ENCODE measurements at regions not wholly inside any gene's neighbourhood (a gene's known extent, or its start where the extent isn't known, plus 50 kb on each side); places are given as distances from the start of the nearest gene placed in this dataset.

DNA sequence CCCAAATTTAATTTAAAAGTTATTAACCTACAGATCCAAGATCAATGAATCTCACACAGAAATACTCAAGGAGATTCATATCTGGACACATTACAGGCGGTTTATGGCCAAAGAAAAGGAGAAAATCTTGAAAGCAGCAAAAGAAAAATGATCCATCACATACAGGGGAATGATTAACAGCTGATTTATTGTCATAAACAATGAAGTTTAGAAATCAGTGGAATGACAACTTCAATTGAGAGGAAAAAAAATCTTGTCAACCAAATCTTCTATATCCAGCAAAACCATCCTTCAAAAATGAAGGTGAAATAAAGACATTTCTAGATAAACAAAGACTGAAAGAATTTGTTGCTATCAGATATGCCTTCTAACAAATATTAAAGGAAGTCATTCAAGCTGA lies 156.2 kb upstream of the SEMA6D start (continued):
- TF ChIP-seq, protein P1, sequence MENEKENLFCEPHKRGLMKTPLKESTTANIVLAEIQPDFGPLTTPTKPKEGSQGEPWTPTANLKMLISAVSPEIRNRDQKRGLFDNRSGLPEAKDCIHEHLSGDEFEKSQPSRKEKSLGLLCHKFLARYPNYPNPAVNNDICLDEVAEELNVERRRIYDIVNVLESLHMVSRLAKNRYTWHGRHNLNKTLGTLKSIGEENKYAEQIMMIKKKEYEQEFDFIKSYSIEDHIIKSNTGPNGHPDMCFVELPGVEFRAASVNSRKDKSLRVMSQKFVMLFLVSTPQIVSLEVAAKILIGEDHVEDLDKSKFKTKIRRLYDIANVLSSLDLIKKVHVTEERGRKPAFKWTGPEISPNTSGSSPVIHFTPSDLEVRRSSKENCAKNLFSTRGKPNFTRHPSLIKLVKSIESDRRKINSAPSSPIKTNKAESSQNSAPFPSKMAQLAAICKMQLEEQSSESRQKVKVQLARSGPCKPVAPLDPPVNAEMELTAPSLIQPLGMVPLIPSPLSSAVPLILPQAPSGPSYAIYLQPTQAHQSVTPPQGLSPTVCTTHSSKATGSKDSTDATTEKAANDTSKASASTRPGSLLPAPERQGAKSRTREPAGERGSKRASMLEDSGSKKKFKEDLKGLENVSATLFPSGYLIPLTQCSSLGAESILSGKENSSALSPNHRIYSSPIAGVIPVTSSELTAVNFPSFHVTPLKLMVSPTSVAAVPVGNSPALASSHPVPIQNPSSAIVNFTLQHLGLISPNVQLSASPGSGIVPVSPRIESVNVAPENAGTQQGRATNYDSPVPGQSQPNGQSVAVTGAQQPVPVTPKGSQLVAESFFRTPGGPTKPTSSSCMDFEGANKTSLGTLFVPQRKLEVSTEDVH (IDR thresholded peaks at IDR 0.05; ENCODE audit: low read depth, partially characterized antibody) = no peak
- no peak for TF ChIP-seq ZNF217 (IDR thresholded peaks at IDR 0.05)
- no peak for TF ChIP-seq ZNF207 (IDR thresholded peaks at IDR 0.05; ENCODE audit: borderline replicate concordance)
- TF ChIP-seq ZNF622 (IDR thresholded peaks at IDR 0.05) = no peak
- TF ChIP-seq, protein P2, sequence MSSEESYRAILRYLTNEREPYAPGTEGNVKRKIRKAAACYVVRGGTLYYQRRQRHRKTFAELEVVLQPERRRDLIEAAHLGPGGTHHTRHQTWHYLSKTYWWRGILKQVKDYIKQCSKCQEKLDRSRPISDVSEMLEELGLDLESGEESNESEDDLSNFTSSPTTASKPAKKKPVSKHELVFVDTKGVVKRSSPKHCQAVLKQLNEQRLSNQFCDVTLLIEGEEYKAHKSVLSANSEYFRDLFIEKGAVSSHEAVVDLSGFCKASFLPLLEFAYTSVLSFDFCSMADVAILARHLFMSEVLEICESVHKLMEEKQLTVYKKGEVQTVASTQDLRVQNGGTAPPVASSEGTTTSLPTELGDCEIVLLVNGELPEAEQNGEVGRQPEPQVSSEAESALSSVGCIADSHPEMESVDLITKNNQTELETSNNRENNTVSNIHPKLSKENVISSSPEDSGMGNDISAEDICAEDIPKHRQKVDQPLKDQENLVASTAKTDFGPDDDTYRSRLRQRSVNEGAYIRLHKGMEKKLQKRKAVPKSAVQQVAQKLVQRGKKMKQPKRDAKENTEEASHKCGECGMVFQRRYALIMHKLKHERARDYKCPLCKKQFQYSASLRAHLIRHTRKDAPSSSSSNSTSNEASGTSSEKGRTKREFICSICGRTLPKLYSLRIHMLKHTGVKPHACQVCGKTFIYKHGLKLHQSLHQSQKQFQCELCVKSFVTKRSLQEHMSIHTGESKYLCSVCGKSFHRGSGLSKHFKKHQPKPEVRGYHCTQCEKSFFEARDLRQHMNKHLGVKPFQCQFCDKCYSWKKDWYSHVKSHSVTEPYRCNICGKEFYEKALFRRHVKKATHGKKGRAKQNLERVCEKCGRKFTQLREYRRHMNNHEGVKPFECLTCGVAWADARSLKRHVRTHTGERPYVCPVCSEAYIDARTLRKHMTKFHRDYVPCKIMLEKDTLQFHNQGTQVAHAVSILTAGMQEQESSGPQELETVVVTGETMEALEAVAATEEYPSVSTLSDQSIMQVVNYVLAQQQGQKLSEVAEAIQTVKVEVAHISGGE (CRISPR knock-in tag; IDR thresholded peaks at IDR 0.05) = no peak
- no peak for TF ChIP-seq YY1 (IDR thresholded peaks at IDR 0.05; ENCODE audit: low read depth, low read length)
- TF ChIP-seq CBX5 (IDR thresholded peaks at IDR 0.05; ENCODE audit: low read depth) = no peak

DNA sequence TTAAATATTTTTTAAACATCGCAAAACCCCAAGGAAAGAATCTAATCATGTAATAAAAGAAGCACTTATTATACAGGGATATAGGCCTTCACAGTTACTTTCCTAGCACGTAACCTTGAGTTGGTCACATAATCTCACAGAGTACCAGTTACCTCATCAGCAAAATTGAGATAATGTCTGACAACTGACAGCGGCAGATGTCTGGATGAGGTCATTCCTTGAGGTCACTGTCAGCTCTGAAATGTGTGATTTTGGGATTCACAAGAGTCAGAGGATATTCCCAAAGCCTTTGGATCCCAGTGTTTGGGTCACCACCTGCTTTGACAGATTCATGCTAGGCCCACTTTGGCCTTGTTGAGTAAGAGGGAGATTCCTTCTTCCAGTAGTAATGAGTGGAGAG lies 151.4 kb upstream of the SEMA6D start:
- H3K27me3 ChIP-seq (replicated peaks in 1 of 2; ENCODE audit: control insufficient read depth in 2 of 2, insufficient read depth in 2 of 2, low read length in 1 of 2) = no peaks in the 10 kb centered on the region
- WGBS (ENCODE audit: insufficient coverage, insufficient replicate concordance, low lambda C conversion rate, missing lambda C conversion rate) = 52% methylated on average over 3 of the region's 3 CpGs
- ATAC-seq = no peak
- no peaks in the 10 kb centered on the region for H4K20me1 ChIP-seq (ENCODE audit: control insufficient read depth, insufficient read depth)
- no peak overlapping the region for H3K4me2 ChIP-seq (ENCODE audit: control insufficient read depth, insufficient read depth)
- no peaks in the 10 kb centered on the region for H3K79me2 ChIP-seq (ENCODE audit: control insufficient read depth, insufficient read depth, low read length)
- TF ChIP-seq SIX5 (IDR thresholded peaks at IDR 0.05; ENCODE audit: low read depth, low read length, severe bottlenecking) (no peak), JUNB (IDR thresholded peaks at IDR 0.05) (no peak)
- TF ChIP-seq, protein P3, sequence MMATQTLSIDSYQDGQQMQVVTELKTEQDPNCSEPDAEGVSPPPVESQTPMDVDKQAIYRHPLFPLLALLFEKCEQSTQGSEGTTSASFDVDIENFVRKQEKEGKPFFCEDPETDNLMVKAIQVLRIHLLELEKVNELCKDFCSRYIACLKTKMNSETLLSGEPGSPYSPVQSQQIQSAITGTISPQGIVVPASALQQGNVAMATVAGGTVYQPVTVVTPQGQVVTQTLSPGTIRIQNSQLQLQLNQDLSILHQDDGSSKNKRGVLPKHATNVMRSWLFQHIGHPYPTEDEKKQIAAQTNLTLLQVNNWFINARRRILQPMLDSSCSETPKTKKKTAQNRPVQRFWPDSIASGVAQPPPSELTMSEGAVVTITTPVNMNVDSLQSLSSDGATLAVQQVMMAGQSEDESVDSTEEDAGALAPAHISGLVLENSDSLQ (IDR thresholded peaks at IDR 0.05) = no peak
- ChIA-PET SMC1A (ENCODE audit: uncharacterized antibody, unreplicated experiment) (no interaction called here), POLR2A (no interaction called here), CTCF (no interaction called here), RAD21 (ENCODE audit: unreplicated experiment) (no interaction called here)
- intact Hi-C loops (cut with micrococcal nuclease; ENCODE audit: unreplicated experiment) = no loop called here
- BruUV-seq (replicated peaks) = no TSS peak
- no peak for DNase-seq (ENCODE audit: low read depth, low spot score)
- no peaks in the 10 kb centered on the region for H3K4me1 ChIP-seq (ENCODE audit: control insufficient read depth, insufficient read depth, low read length)
- no peak overlapping the region for H3K9ac ChIP-seq (ENCODE audit: control insufficient read depth, insufficient read depth, low read length)
- no peak overlapping the region for H2AFZ ChIP-seq (ENCODE audit: control insufficient read depth, low read depth, low read length)
- FAIRE-seq = no peak
- H3K36me3 ChIP-seq (ENCODE audit: control insufficient read depth in 2 of 2, insufficient read depth in 2 of 2, low read length in 1 of 2) = no peaks in the 10 kb centered on the region
- in situ Hi-C loops (cut with MboI) = loop anchor here (10.0 kb wide), 1 partner anchor 61 kb away; no protein-coding TSS in a partner anchor
- no peaks in the 10 kb centered on the region for H3K9me3 ChIP-seq (replicated peaks; ENCODE audit: control insufficient read depth, insufficient read depth, low read length)
- H3K4me3 ChIP-seq = no peak overlapping the region
- H3K27ac ChIP-seq (ENCODE audit: control insufficient read depth, insufficient read depth) = no peak overlapping the region

Measured in GM12878 (cell line).